Uterus (tissue), 3 donors: ENCODE measurements at regions not wholly inside any gene's neighbourhood (a gene's known extent, or its start where the extent isn't known, plus 50 kb on each side); places are given as distances from the start of the nearest gene placed in this dataset.

ENCODE experiments used
- DNase-seq, 2 donors: peaks; one replicate each; pipeline ENCODE4 v3.0.0-alpha.2; 2019 to 2020
- H3K27ac ChIP-seq, 2 donors: fragments of 200-600 bp; sonication (generic); 1 replicate in 1 of 2; 2 replicates in 1 of 2; pipeline ENCODE4 v1.5.1; 2016 to 2018
- H3K27me3 ChIP-seq, 2 donors: fragments of 200-600 bp; sonication (generic); one replicate each; pipeline ENCODE4 v1.5.1; 2018 to 2019; ENCODE audit warnings: control low read depth in 1 of 2
- H3K36me3 ChIP-seq, 2 donors: fragments of 200-600 bp; sonication (generic); one replicate each; pipeline ENCODE4 v1.5.1; 2019; ENCODE audit warnings: control low read depth in 1 of 2
- H3K4me1 ChIP-seq, 2 donors: fragments of 200-600 bp; sonication (generic); one replicate each; pipeline ENCODE4 v1.5.1; 2018 to 2019; ENCODE audit warnings: control low read depth in 1 of 2
- H3K4me3 ChIP-seq, 2 donors: fragments of 200-600 bp; sonication (generic); 1 replicate in 1 of 2; 2 replicates in 1 of 2; pipeline ENCODE4 v1.5.1; 2018 to 2019; ENCODE audit warnings: mild to moderate bottlenecking in 1 of 2
- H3K9me3 ChIP-seq, 2 donors: fragments of 200-600 bp; sonication (generic); one replicate each; pipeline ENCODE4 v1.5.1; 2019; ENCODE audit warnings: control low read depth in 1 of 2
- POLR2A ChIP-seq, 2 donors: fragments of 450-650 bp; IDR thresholded peaks; one replicate each; pipeline ENCODE4 v1.6.1; 2016; ENCODE audit warnings: antibody characterized with exemption in 2 of 2, mild to moderate bottlenecking in 1 of 2, moderate library complexity in 1 of 2
- intact Hi-C: fragments of 100-400 bp; cut with DNase I; formaldehyde crosslinking; loops from one replicate; pipeline ENCODE4 v1.15.1; 2023; ENCODE audit warnings: low total_unique reads
- TF ChIP-seq, protein P1 (sequence below), 4 experiments: fragments of 200-600 bp in 2 of 4; fragments of 450-650 bp in 2 of 4; sonication (generic) in 2 of 4; IDR thresholded peaks; one replicate each; pipeline ENCODE4 v1.5.1; 2016 to 2019; ENCODE audit warnings: antibody characterized with exemption in 4 of 4, mild to moderate bottlenecking in 2 of 4, moderate library complexity in 1 of 4
- donor health status: DM: yes; HTN: yes; CAD: no.

DNA sequence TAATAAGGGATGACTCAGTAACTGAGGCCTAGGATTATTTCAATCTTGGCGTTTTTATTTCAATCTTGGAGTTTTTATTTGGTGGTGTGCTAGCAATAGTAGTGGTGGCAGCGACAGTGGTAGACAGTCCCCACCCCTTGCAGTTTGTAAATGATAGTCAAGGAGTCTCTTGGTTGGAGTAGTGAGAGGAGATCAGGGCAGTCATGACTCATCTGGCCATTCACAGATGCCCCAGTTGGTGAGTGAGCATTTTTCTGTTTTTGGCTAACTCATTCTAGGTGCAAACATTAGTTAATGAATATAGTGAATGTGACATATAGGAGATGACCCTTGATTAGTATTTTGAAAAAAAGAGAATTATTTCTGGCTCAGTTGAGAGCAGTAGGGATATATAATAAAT lies 93.5 kb upstream of the ADAD1 start:
- no peak overlapping the region for H3K27ac ChIP-seq
- H3K4me3 ChIP-seq = no peak overlapping the region
- no peaks in the 10 kb centered on the region for H3K36me3 ChIP-seq
- H3K27me3 ChIP-seq = no peaks in the 10 kb centered on the region
- no peak for DNase-seq
- no peaks in the 10 kb centered on the region for H3K4me1 ChIP-seq
- H3K9me3 ChIP-seq = no peaks in the 10 kb centered on the region
- no peak for TF ChIP-seq POLR2A (IDR thresholded peaks at IDR 0.05)
- TF ChIP-seq, protein P1, sequence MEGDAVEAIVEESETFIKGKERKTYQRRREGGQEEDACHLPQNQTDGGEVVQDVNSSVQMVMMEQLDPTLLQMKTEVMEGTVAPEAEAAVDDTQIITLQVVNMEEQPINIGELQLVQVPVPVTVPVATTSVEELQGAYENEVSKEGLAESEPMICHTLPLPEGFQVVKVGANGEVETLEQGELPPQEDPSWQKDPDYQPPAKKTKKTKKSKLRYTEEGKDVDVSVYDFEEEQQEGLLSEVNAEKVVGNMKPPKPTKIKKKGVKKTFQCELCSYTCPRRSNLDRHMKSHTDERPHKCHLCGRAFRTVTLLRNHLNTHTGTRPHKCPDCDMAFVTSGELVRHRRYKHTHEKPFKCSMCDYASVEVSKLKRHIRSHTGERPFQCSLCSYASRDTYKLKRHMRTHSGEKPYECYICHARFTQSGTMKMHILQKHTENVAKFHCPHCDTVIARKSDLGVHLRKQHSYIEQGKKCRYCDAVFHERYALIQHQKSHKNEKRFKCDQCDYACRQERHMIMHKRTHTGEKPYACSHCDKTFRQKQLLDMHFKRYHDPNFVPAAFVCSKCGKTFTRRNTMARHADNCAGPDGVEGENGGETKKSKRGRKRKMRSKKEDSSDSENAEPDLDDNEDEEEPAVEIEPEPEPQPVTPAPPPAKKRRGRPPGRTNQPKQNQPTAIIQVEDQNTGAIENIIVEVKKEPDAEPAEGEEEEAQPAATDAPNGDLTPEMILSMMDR (IDR thresholded peaks at IDR 0.05) = no peak
- intact Hi-C loops = no loop called here

- intact Hi-C loops = no loop called here
- no peak for DNase-seq
- Histone ChIP-seq H3K9me3 (no peaks in the 10 kb centered on the region), H3K36me3 (no peaks in the 10 kb centered on the region), H3K27ac (no peak overlapping the region), H3K27me3 (no peaks in the 10 kb centered on the region), H3K4me1 (no peaks in the 10 kb centered on the region), H3K4me3 (no peak overlapping the region)
- no peak for TF ChIP-seq POLR2A (IDR thresholded peaks at IDR 0.05)
- TF ChIP-seq, protein P1 (IDR thresholded peaks at IDR 0.05) = no peak
Observed at GRCh38 chr4:122293374-122294365, 85.1 kb upstream of the ADAD1 start.

DNA sequence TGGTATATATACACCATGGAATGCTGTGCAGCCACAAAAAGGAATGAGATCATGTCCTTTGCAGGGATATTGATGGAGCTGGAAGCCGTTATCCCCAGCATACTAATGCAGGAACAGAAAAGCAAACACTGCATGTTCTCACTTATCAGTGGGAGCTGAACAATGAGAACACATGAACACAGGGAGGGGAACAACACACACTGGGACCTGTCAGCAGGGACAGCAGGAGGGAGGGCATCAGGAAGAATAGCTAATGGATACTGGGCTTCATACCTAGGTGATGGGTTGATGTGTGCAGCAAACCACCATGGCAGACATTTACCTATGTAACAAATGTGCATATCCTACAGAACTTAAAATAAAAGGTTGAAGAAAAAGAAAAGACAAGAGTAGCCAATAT lies 81.1 kb upstream of the ADAD1 start:
- TF ChIP-seq, protein P1 (IDR thresholded peaks at IDR 0.05) = no peak
- TF ChIP-seq POLR2A (IDR thresholded peaks at IDR 0.05) = no peak
- Histone ChIP-seq H3K9me3 (no peaks in the 10 kb centered on the region), H3K4me3 (no peak overlapping the region), H3K27me3 (no peaks in the 10 kb centered on the region), H3K36me3 (no peaks in the 10 kb centered on the region), H3K27ac (no peak overlapping the region), H3K4me1 (no peaks in the 10 kb centered on the region)
- intact Hi-C loops = no loop called here
- DNase-seq = no peak

DNA sequence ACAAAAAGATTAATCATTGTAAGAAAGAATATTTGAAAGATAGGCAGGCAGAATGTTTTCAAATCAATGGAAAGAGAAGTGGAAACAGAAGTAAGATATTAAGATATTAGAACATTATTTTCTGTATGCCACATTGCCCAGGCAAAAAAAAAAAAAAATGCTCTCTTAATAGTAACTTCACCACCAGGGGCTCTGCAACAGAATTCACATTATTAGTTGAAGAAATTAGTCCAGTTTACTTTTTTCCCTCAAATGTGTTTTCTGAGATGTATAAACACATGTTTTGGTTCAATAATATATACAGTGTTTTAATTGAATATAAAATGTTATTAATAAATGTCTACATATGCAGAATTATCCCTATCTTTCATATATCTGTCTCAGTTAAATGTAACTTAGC lies 78.0 kb upstream of the ADAD1 start:
- no peak overlapping the region for H3K27ac ChIP-seq
- no peak overlapping the region for H3K4me3 ChIP-seq
- H3K9me3 ChIP-seq = no peaks in the 10 kb centered on the region
- H3K4me1 ChIP-seq = no peaks in the 10 kb centered on the region
- TF ChIP-seq, protein P1 (IDR thresholded peaks at IDR 0.05) = no peak
- TF ChIP-seq POLR2A (IDR thresholded peaks at IDR 0.05) = no peak
- no peaks in the 10 kb centered on the region for H3K36me3 ChIP-seq
- intact Hi-C loops = no loop called here
- no peak for DNase-seq
- no peaks in the 10 kb centered on the region for H3K27me3 ChIP-seq

- Histone ChIP-seq H3K36me3 (no peaks in the 10 kb centered on the region), H3K9me3 (no peaks in the 10 kb centered on the region), H3K27ac (no peak overlapping the region), H3K4me3 (no peak overlapping the region), H3K4me1 (no peaks in the 10 kb centered on the region), H3K27me3 (no peaks in the 10 kb centered on the region)
- TF ChIP-seq POLR2A (IDR thresholded peaks at IDR 0.05) = no peak
- TF ChIP-seq, protein P1 (IDR thresholded peaks at IDR 0.05) = no peak
- no peak for DNase-seq
- intact Hi-C loops = no loop called here
Observed at GRCh38 chr4:122305853-122306252, 73.0 kb upstream of the ADAD1 start.
